GM12891 (cell line): ENCODE measurements at regions not wholly inside any gene's neighbourhood (a gene's known extent, or its start where the extent isn't known, plus 50 kb on each side); places are given as distances from the start of the nearest gene placed in this dataset.

Experiments
- POLR2A ChIP-seq: IDR thresholded peaks from 2 replicates; pipeline ENCODE4 v1.6.1; 2011; ENCODE audit warnings: low read depth, low read length, control low read depth
- POLR2AphosphoS5 ChIP-seq: IDR thresholded peaks from 2 replicates; pipeline ENCODE4 v1.6.1; 2011; ENCODE audit warnings: low read depth, low read length, control low read depth
- SPI1 ChIP-seq: IDR thresholded peaks from 2 replicates; pipeline ENCODE4 v1.6.1; 2011; ENCODE audit warnings: low read depth, low read length, control low read depth
- TAF1 ChIP-seq: IDR thresholded peaks from 2 replicates; pipeline ENCODE4 v1.6.1; 2011; ENCODE audit warnings: low read depth, low read length, control low read depth

- TF ChIP-seq POLR2A: no peak
- no peak for TF ChIP-seq POLR2AphosphoS5
- TF ChIP-seq SPI1: no peak
- no peak for TF ChIP-seq TAF1
Observed at GRCh38 chr2:238964544-238965067, 116.7 kb downstream of the TWIST2 start.
